ENCODE measurements at regions not wholly inside any gene's neighbourhood (a gene's known extent, or its start where the extent isn't known, plus 50 kb on each side); places are given as distances from the start of the nearest gene placed in this dataset.

DNA sequence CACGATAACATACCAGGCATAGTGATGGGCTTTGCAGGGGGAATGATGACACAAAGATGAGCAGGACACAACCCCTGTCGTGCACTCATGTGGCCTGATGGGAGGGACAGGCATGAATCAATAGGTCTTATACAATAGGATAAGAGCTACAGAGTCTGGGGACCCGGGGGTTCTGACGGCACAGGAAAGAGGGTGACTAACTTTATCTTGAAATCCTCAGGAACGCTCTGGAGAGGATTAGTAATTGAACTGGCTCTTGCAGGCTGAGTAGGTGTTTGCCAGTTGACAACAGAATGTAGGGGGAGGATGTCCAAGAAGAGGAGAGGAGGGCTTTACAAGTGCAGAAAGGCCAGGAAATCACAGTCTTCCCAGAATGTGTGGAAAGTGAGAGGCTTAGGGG, 219.9 kb upstream of the ECI2 start:
- TF ChIP-seq, protein P1, sequence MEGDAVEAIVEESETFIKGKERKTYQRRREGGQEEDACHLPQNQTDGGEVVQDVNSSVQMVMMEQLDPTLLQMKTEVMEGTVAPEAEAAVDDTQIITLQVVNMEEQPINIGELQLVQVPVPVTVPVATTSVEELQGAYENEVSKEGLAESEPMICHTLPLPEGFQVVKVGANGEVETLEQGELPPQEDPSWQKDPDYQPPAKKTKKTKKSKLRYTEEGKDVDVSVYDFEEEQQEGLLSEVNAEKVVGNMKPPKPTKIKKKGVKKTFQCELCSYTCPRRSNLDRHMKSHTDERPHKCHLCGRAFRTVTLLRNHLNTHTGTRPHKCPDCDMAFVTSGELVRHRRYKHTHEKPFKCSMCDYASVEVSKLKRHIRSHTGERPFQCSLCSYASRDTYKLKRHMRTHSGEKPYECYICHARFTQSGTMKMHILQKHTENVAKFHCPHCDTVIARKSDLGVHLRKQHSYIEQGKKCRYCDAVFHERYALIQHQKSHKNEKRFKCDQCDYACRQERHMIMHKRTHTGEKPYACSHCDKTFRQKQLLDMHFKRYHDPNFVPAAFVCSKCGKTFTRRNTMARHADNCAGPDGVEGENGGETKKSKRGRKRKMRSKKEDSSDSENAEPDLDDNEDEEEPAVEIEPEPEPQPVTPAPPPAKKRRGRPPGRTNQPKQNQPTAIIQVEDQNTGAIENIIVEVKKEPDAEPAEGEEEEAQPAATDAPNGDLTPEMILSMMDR (IDR thresholded peaks at IDR 0.05; ENCODE audit: borderline replicate concordance, insufficient read depth, low read depth, low read length): no peak
- no peak overlapping the region for H3K4me3 ChIP-seq (ENCODE audit: low read depth, low read length)

GRCh38 chr6:4354181-4354580, 218.8 kb upstream of the ECI2 start:
- H3K4me3 ChIP-seq (ENCODE audit: low read depth, low read length): no peak overlapping the region
- TF ChIP-seq, protein P1 (IDR thresholded peaks at IDR 0.05; ENCODE audit: borderline replicate concordance, insufficient read depth, low read depth, low read length): no peak

DNA sequence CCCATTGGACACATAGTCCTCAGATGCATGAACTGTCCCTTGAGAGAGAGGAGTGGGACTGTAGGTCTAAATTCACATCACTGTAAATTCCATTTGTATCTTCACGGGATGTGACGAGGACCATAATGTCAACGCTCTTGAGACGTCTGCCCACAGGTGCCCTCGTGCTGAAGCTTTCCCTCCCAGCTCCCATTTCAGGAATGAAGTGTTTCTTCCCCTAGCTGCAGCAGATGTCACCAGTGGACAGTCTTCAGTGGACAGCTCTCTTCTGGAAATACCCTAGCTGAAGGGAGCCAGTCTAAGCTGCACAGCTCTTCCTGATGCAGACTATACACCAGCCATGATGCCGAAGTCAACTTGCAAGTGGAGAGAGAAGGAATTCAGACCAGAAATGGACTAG, 217.4 kb upstream of the ECI2 start:
- TF ChIP-seq, protein P1 (IDR thresholded peaks at IDR 0.05; ENCODE audit: borderline replicate concordance, insufficient read depth, low read depth, low read length): no peak
- H3K4me3 ChIP-seq (ENCODE audit: low read depth, low read length): no peak overlapping the region

DNA sequence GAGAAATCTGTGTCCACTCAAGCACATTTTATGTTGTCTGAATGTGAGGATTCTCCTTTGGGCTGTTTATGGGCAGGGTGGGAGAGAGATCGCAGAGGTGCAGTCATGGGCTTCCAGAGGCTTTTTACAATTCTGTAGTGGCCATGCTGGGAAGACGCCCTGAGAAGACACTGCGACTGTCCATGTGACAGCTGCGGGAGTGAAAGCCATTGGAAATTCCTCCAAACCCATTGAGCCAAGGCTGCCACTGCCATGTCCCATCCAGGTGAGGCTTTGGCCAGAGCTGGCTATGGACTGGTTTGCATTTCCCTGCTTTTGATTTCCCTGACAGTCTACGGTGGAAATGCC, 216.9 kb upstream of the ECI2 start:
- TF ChIP-seq, protein P1 (IDR thresholded peaks at IDR 0.05; ENCODE audit: borderline replicate concordance, insufficient read depth, low read depth, low read length): no peak
- no peak overlapping the region for H3K4me3 ChIP-seq (ENCODE audit: low read depth, low read length)

GRCh38 chr6:4351520-4352321, 216.3 kb upstream of the ECI2 start:
- H3K4me3 ChIP-seq (ENCODE audit: low read depth, low read length): no peak overlapping the region

GRCh38 chr6:4350567-4351519, 215.5 kb upstream of the ECI2 start:
- TF ChIP-seq, protein P1 (IDR thresholded peaks at IDR 0.05; ENCODE audit: borderline replicate concordance, insufficient read depth, low read depth, low read length): no peak
- H3K4me3 ChIP-seq (ENCODE audit: low read depth, low read length): no peak overlapping the region

More at GRCh38 chr6:4351520-4352321, 216.3 kb upstream of the ECI2 start:
- TF ChIP-seq, protein P1 (IDR thresholded peaks at IDR 0.05; ENCODE audit: borderline replicate concordance, insufficient read depth, low read depth, low read length): no peak

All from GM12875 (cell line).